NCI-H345 treated with DMSO at 0.1 percent for 48 hours (cell line): ENCODE measurements at regions not wholly inside any gene's neighbourhood (a gene's known extent, or its start where the extent isn't known, plus 50 kb on each side); places are given as distances from the start of the nearest gene placed in this dataset.

ENCODE experiments used
- DNase-seq: peaks from one replicate; lab custom pipeline; 2025; ENCODE audit not compliant: unreplicated experiment; lab: John Stamatoyannopoulos, UW

DNA sequence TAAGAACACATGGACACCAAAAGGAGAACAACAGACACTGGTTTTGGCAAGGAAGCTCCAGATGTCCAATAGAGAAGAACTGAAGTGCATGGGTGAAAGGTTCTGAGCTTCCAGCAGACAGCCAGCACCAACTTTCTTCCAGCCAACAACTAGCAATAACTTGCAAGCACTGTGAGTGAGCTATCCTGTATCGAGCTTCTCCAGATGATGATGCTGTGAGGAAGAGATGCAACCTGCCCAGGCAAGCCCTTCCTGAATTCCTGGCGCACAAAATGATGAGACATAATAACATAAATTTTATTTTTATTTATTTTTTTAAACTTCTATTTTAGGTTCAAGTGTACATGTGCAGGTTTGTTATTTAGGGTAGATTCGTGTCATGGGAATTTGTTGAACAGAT is 692.1 kb downstream of the DNAJB9 start:
- DNase-seq: no peak

GRCh38 chr7:109266610-109267009 is 696.9 kb downstream of the DNAJB9 start:
- no peak for DNase-seq

DNA sequence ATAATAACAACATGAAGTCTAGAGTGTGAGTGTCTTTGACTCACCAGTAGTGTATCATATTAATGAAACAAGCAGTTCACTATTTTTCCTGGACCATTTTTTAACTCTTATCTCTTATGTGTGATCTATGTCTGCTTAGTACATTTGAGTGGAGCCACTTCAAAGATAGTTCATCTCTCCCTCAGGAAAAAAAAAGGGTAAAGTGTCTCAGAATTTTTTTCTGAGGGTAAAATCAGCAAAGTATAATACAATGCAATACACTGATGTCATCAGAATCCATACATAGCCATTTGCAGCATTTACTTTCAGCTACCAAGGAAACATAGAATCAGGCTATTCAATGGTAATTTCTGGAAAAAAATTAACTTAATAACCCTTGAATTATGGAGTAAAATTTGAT is 706.7 kb downstream of the DNAJB9 start:
- DNase-seq: no peak

DNA sequence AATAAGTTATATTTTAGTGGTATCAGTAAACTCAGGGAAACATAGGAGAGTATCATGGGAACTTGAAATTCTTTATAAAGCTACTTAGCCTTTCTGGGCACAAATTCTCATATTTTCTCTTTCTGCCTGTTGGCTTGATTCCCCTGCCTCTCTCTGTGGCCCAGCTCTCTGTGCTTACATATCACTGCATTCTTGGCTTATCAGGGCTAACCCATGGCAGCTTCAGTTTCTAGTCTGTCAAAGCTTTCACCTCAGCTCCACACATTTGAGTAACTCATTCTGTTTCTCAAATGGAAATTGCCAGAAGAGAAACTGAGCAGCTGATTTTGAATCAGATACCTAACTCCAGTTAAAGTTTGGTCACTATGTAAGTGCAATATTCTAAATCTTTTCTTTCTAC is 713.1 kb downstream of the DNAJB9 start:
- DNase-seq: no peak

DNA sequence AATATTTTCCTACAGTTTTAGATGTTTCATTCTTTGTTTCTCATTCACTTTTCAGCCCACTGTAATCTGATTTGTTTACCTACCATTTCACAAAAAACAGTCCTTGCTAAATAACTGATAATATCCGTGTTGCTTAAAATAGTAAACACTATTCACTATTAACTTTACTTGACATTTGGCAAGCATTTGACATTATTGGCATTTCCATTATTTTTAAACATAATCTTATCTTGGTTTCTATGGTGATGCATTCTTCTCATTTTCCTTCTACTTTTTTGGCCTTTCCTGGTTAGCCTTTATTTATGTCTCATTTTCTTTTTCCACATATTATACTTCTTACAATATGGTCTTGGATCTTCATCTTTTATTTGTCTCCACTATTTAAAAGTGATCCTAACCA is 715.3 kb downstream of the DNAJB9 start:
- DNase-seq: no peak

DNA sequence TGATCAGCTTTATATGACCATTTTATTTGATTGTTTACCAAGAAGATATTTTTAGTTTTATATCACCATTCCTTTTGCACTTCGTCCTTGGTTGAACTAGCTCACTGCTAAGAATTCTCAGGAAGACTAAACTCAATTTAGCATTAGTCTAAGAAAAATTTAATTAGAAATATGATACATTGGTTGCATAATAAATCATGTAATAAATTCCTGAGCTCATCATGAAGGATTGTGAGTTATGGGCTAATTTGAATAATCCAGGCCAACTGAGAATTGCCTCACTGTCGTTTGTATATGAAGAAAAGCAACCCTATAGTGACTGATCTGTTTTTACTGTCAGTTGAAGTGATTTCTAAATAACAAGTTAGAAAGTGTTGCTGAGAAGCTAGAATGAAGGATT is 725.5 kb downstream of the DNAJB9 start:
- DNase-seq: no peak

DNA sequence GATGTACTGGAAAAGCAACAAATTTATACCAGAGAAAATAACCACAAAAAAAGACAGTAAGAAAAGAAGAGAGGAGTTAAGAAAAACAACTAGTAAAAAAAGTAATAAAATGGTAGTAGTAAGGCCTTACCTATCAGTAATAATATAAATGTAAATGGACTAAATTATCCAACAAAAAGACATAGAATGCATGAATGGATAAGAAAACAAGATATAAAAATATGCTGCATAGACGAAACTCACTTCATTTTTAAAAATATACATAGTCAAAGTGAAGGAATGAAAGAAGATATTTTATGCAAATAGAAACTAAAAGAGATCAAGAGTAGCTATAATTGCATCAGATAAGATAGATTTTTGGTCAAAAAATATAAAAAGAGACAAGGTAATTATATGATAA is 739.1 kb downstream of the DNAJB9 start:
- DNase-seq: no peak

GRCh38 chr7:109309790-109310189 is 740.1 kb downstream of the DNAJB9 start:
- DNase-seq: no peak

DNA sequence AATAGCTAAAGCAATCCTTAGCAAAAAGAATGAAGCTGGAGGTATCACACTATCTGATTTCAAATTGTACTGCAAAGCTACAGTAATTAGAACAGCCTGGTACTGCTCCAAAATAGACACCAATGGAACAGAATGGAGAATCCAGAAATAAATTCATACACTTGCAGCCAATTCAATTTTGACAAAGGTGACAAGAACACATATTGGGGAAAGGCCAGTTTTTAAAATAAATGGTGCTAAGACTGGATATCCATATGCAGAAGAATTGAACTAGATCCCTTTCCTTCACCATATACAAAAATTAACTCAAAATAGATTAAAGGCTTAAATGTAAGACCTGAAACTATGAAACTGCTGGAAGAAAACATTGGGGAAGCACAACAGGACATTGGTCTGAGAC is 748.5 kb downstream of the DNAJB9 start:
- DNase-seq: no peak

DNA sequence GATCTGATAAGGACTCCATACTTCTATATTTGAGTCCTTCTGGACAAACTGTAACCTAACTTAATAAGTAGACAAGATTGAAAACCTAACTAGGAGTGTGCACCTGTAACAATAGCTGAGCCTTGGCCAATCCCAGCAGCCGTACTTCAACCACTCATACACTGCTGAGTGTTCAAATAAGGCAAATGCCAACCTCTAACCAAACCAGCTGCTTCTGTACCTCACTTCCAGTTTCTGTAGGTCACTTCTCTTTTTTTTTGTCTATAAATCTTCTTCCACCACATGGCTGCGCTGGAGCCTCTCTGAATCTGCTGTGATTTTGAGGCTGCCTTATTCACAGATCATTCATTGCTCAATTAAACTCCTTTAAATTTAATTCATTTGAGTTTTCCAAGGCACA is 753.2 kb downstream of the DNAJB9 start:
- DNase-seq: no peak

DNA sequence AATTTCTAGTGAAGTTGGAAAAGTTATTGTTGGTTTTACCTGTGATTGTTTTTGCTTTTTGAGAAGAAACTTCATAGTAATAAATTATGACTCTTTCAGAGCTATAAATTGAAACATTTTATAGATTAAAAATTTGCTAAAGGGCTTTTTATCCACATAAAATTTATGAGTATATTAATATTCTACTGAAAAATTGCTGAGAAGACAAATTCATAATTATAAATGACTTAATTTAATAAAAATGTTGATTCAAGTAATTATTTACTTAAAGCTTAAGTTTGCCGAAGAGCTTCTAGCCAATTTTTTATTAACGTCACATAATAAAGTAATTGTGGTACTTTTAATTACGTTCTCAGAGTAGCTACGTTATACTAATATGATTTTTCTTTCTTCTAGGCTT is 761.7 kb downstream of the DNAJB9 start:
- DNase-seq: no peak

GRCh38 chr7:109335951-109336350 is 766.3 kb downstream of the DNAJB9 start:
- no peak for DNase-seq

DNA sequence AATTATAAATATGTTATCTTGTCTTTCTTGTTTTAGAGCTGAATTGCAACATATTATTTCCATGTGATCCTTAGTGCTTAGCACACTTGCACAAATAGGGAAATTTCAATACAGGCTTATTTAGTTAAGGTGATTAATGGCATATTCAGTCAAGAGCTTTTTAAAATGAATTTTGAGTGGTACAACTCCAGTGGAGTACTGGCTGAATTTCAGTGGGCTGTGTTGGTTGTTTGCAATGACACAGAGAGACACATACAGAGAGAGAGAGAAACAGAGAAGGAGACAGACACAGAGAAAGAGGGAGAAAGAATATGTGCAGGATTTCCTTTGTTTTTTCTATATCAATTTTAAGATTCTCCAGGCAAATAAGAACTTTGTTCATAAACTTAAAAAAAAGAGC is 766.9 kb downstream of the DNAJB9 start:
- no peak for DNase-seq

DNA sequence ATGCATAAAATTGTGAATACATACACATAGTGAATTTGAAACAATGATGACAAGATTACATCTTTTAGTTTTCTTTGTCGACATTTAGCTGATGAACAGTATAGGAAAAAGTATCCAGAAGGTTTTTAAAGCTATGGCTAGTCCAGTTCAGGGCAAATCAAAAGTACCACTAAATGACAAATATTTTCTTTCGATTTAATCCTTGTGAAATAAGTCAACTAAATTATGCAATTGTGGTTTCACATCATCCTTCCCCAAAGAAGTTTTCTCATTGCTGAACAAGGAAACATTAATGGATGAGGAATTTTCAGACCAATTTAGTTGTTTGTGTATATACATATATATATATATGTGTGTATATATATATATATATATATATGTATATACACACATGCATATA is 774.0 kb downstream of the DNAJB9 start:
- DNase-seq: no peak

DNA sequence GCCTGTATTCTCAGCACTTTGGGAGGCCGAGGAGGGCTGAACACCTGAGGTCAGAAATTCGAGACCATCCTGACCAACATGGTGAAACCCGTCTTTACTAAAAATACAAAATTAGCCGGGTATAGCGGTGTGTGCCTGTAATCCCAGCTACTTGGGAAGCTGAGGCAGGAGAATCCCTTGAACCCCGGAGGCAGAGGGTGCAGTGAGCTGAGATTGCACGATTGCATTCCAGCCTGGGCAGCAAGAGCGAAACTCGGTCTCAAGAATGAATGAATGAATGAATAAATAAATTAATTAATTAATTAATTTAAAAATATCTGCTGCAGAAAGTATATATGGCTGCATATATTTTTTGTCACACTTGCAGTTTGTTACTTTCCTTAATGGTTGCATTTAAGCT is 781.8 kb downstream of the DNAJB9 start:
- no peak for DNase-seq

DNA sequence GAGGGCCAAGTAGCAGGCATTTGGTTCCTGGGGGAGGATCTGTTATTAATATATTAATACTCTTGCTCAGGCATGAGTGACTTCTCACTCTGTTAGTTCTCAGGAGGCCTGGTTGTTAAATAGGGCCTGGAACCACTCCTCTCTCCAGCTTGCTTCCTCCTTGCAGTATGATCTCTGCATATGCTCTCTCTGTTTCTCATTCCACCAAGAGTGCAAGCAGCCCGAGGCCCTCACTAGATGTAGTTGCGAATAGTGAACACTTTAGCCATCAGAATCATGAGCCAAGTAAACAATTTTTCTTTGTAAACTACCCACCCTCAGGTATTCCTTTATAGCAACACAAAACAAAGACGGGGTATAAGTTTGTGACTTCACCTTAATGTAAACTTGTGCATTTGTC is 784.3 kb downstream of the DNAJB9 start:
- no peak for DNase-seq

DNA sequence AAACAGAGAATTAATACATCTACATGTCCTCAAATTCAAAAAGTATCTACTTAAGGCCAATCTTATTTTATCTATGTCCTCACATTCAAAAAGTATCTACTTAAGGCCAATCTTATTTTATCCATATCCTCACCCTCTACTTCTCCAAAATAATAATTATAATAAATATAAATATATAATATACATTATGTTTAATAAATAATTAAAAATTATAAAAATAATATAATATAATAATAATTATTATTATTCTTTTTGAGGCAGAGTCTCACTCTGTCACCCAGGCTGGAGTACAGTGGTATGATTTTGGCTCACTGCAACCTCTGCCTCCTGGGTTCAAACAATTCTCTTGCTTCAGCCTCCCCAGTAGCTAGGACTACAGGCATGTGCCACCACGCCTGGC is 784.9 kb downstream of the DNAJB9 start:
- DNase-seq: no peak

GRCh38 chr7:109375823-109376222 is 806.1 kb downstream of the DNAJB9 start:
- DNase-seq: no peak

GRCh38 chr7:109376576-109376975 is 806.9 kb downstream of the DNAJB9 start:
- no peak for DNase-seq

DNA sequence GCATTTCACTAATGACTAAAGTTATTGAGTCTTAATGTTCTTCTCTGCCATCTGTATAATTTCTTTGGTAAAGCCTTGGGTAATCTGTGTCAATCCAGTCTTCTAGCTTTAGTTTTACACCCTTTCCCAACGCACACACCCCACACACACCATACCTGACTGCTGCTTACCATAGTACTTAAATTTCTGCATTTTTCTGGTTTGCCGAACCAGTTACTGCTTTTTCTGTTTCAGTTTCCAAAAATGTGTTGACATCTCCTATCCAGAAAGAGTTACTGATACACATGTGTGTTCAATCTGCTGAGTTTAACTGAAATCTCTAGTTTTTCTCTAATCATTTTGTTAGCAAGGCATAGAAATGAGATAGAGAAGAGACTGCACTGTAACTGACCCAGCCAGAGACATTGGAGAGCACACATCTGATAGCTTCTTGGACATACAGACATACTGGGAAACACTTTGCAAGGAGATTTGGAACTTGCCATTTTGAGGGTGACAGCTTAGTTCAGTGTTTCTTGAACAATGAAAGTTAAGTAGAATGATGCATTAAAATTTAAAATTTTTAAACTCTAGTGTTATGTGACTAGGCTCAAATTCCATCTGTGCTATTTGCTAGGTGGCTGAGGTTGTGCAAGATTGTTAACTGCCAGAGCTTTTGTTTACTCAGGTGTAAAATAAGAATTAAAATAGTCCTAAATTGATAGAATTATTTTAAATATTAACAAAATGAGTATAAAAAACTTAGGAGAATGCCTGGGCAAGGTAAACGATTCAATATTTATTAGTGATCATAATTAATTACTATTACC is 807.6 kb downstream of the DNAJB9 start:
- no peak for DNase-seq

- no peak for DNase-seq
Measured at GRCh38 chr7:109386959-109387358, 817.3 kb downstream of the DNAJB9 start.

DNA sequence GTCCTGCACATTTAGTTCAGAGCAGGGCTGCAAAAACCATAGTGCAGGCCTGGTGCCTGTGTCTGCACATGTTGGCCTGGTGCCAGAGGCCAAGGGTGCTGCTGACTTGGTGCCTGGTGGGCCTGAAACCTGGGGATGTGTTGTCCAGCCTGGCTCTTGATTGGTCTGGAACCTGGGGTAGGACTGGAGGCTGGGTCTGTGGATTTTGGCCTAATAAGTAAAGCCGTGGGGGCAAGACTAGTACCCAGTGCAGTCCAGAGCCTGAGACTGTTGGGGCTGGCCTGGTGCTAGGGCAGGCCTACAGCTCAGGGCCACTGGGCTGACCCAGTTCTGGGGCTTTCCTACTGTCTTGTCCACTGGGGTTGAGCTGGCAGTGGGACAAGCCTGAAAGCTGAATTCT is 817.9 kb downstream of the DNAJB9 start:
- DNase-seq: no peak

GRCh38 chr7:109391240-109391639 is 821.6 kb downstream of the DNAJB9 start:
- DNase-seq: no peak
